HG03280 (cell line): ENCODE measurements at regions not wholly inside any gene's neighbourhood (a gene's known extent, or its start where the extent isn't known, plus 50 kb on each side); places are given as distances from the start of the nearest gene placed in this dataset.

Experiments used
- ATAC-seq: cut with Tn5 transposase; IDR thresholded peaks from one replicate; pipeline ENCODE4 v1.9.1; 2021; ENCODE audit warnings: mild to moderate bottlenecking, moderate library complexity; ENCODE audit not compliant: unreplicated experiment

DNA sequence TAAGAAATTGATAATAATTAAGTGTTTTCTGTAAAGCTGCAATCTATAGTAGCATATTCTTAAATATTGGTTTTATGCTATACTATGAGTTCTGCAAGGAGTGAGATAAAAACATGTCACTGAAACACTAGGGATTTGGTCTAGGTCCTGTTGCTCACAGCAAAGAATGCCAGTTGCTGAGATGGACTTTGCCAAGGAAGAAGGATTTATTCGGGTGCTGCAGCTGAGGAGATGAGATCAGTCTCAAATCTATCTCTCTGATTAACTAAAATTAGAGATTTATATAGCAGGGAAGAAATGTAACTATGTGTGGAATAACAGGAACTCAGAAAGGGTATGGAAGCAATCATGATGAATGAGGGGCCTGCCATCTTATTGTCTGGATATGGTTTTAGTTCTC lies 1569.9 kb downstream of the PCDH7 start:
- ATAC-seq: no peak

DNA sequence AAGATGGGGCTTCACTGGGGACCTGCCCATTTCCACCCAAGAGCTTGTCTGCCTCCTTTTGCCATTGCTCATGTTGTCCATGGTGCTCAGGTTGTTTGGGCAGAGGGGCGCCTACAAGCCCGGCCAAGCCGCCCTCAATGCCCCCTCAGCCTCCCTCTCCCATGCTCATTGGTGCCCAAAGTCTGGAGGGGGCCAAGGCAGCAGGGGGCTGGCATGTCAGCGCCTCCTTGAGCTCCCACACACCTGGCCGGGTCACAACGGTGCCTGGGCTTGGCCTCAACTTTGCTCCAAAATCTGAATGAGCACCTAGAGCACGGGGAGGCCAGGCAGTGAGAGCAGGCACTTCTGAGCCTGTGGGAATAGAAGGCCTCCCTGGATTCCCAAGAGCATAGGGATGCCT lies 1598.8 kb downstream of the PCDH7 start:
- ATAC-seq: no peak

DNA sequence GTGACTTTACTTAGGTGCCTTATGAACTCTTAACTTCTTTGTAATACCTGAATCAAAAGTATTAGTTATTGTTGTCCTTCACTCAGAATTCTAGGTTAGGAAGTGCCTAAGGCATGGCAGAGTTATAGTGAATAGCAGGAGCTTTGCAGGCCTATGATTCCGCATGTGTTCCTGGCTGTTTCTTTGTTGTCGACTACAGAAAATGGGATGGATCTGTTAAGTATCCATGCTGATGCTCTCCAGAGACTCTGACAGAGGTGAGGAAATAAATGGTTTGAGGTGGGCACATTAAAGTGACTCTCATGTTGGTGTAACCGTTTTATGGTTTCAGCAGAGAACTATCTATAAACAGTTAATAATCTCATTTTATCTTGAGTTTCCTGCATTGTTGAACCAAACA lies 1601.3 kb downstream of the PCDH7 start:
- no peak for ATAC-seq

DNA sequence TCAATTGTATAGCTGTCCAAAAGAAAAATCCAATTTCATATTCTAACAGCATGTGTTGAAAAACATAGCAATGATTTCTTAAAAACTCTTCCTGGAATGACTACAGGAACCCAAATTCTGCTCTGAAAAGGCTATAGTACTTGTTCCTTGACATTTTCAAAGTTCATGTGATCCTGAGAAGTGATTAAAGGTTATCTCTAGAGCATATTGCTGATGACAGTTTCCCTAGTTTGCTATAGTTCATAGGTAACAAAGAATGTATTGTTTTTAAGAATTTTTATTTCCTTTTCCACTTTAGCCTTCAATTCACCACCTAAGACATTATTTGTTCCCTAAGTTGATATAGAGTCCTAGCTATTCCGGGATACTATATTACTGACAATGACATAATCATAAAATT lies 1614.6 kb downstream of the PCDH7 start:
- no peak for ATAC-seq

DNA sequence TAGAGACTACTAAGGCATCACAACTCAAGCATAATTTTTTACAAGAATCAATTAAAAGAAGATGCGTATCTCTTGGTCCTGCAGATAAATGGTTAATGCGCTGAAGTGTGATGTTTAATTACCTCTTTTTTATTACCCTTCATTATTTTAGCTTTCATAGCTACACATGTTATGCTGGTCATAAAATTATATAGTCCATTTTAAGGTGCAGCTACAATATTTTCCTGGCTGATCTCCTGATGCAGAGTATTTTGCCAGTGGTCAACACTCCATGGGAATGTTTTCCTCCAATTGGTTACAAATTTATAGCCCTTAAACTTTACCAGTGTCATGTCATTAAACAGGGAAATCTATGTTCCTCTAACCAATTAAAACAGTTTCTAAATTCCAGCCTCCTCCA lies 1617.2 kb downstream of the PCDH7 start:
- no peak for ATAC-seq

DNA sequence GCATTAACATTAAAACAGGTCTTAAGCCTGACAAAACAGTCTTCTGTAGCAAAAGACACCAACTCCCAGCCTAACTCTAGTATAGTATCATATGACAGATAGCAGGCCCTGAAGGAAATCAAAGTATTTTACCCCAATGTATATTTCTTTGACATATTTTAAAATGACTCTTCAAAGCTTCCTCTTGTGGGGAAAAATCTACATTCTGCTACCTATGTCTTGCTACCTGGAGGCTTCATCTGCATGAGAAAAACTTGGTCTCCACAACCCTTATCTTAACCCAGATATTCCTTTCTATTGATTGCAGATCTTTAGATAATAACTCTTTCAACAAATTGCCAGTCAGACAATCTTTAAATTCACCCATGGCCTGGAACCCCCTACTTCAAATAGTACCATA lies 1620.4 kb downstream of the PCDH7 start:
- ATAC-seq: no peak

DNA sequence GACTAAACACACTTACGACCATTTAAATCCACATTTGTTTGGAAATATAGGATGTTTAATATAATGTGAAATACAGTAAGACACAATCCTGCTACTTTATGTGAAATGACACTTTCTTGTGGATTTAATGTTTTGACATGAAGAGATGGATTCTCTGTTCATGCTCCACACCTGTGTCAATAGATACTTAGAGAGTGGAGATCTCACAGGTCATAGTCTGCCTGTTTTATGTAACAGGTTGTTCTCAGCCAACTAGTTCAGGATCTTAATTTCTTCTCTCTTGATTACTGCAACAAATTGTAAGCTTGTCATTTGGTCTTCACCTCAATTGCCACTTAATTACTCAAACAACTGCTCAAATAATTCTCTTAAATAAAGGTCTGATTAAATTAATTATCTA lies 1621.2 kb downstream of the PCDH7 start:
- no peak for ATAC-seq

DNA sequence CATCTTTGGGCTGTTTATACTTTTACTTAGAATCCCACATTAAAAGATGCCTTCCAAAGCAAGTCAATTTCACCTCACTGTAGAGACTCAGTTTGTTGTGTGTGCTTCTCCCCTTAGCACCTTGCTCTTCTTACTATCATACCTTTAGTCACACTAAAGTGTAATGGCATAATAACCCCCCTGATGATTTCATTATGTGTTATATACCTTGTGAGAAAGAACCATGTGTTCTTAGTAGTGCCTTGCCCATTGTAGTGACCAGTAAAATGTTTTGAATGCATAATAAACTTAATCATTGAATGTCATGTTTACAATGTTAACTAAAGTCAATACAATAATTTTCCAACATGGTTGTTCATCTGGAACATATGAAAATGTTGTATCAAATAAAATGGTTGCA lies 1621.9 kb downstream of the PCDH7 start:
- ATAC-seq: no peak

DNA sequence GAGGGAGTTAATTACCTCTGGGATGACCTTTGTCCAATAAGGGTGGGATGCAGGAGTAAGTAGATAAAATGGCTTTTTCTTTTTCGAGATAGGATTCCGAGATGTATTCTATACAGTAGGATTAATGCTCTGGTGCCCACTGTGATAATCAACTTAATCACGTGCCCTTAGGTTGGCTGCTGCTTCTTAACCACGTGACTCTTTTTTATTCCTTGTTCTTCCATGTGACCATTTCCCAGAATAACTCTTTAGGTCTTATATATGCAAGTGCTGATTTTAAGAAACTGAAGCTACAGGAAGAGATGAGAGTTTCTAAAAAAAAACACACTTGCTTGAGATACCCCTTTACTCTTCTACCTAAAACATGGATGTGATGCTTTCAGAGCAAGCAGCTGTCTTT lies 1628.9 kb downstream of the PCDH7 start:
- ATAC-seq: no peak

DNA sequence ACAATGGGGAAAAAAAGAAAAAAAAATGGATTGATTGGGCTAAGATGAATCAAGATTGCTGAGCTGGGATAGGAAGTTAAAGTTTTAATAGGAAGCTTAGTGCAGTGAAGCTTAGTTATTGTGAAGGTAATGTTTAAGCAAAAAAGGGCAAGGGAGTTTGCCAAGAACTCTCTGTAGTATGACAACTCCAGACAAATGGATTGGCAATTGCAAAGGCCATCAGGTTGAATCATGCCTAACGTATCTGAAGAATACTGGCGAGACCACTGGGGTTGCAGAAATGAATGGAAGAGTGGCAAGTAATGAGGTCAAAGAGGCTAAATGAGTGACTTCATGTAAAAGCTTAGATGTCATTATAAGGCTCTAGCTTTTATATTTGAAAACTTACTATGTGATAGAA lies 1654.0 kb downstream of the PCDH7 start:
- ATAC-seq: no peak

DNA sequence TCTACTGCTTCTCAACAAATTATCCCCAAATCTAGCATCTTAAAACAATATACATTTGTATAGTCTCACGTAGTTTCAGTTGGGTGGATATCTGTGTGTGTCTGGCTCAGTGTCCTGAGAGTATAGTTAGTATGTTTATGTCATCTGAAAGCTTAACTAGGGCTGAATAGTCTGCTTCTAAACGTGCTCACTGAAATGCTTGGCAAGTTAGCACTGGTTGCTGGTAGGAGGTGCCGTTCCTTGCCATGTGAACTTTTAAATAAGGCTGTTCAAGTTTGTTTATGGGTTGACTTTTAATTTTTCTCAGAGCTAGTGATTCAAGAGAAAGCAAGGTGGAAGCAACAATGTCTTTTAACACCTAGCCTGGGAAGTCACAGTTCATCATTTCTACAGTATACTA lies 1673.6 kb downstream of the PCDH7 start:
- ATAC-seq: no peak

DNA sequence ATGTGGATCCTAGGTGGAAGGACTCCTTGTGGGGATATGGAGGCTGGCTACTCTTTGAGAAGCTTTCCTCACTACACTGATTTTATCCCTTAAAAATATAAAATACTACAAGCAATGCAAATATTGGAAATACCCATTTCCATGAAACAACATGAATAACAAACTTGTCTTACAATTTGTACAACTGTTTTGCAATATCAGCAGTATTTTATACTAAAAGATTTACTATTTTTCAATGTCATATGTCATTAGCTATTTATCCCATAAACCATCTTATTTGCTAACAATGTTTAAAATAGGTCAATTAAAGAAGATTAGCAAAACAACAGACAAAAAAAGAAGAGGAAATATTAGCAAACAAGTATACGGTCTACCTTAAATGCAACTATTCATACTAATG lies 1674.1 kb downstream of the PCDH7 start:
- ATAC-seq: no peak

DNA sequence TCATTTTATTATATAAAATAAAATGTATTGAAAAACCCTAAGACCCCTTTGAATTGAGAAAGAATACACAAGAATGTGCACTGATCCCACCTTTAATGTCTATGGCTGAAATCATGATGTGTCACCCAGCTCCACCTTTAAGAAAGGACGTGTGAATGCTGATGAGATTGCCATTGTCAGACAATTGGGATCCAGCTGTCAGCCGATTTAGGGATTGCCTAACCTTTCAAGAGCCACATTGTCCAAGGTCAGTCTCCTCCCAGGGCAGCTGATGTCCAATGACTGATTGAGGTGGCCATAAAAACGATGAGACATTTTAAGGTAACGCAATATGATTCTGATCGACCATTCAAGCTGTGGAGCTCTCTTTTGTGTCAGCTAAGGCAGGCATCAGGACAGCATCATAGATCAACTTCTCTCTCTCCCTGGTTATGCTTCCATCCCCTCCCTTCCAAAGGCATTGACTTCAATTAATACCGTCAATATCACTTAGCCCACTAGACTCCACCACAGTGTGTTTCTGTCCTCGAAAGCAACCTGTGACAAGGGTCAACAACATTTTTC lies 1676.4 kb downstream of the PCDH7 start:
- ATAC-seq: no peak

DNA sequence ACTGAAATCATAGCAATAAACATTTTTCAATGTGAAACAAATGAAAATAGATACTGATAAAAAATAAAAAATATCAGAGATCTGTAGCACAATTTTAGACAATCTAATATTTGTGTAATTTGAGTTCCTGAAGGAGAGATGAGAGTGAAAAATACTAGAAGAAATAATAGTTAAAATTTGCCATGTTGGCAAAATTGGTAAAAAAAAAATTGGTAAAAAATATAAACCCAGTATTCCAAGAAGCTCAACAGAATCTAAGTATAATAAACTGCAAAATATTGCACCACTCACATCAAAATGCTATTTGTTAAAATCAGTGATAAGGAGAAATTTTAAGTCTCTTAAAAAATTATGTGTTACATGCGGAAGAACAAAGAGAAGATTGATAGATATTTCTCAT lies 1680.7 kb downstream of the PCDH7 start:
- no peak for ATAC-seq

DNA sequence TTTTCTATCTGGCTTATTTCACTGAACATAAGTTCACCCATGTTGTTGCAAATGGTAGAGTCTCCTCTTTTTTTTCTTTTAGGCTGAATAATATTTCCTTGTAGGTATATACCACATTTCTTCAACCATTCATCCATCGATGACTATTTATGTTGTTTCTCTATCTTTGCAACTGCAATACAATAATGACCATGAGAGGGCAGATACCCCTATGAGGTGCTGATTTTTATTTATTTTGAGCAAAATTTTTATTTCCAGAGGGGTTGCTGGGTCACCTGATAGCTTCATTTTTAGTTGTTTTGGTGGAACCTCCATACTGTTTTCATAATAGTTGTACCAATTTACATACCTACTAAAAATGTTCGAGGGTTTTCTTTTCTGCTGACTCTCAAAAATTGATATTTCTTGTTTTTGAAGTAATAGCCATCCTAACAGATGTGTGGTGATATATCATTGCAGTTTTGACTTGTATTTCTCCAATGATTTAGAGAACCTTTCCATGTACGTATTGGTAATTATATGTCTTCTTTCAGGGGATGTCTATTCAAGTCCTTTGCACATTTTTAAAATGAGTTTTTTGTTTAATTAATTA lies 1697.0 kb downstream of the PCDH7 start:
- ATAC-seq: no peak

DNA sequence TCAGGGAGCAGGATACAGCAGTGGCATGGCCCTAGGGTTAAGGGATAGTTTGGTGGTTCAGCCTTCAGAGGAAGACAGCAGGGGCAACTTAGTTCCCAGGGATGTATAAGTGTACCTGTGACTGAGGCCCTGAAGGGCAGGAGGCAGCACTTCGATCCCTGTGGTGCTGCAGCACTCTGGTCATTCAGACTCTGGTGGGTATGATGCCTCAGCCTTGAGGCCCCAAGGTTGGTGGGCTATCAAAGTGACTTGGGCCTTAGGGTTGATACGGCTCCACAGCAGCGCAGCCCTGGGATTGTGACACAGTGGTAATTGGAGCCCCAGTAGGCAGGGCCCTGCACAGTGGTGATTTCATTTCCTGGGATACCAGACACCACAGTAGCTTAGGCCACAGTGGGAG lies 1703.1 kb downstream of the PCDH7 start:
- no peak for ATAC-seq

DNA sequence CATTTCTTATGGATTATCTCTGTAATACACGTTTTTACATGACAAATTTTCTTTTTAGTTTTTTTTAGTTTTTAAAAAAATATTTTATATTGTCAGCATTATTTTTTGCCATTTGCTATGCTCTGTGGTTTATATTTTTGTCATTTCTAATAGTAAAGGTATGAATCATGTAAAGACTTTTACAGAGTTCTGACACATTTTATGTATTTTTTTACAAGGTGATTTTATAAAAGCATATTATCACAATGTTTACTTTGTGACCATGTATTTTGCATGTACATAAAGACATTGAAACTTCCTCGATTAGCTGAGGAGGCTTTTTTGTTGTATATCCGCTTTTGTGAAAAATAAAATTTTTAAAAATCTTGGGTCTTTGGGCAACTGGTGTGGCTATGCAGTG lies 1705.1 kb downstream of the PCDH7 start:
- ATAC-seq: no peak

DNA sequence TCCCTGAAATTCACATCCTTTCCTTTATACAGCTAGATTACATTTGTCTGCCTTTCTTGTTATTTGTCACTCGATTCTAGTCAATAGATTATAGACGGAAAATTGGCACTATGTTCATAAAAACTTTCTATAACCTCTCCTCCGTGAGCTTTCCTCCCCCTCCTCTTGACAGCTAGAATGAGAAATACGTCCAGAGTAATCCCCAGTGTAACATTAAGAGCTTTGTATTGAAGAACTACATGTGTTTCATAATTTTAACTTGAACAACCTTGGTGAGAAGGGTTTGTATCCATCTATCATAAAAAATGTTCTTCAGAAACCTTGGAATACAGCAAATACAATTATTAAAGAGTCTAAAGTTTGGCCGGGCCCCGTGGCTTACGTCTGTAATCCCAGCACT lies 1707.4 kb downstream of the PCDH7 start:
- no peak for ATAC-seq

DNA sequence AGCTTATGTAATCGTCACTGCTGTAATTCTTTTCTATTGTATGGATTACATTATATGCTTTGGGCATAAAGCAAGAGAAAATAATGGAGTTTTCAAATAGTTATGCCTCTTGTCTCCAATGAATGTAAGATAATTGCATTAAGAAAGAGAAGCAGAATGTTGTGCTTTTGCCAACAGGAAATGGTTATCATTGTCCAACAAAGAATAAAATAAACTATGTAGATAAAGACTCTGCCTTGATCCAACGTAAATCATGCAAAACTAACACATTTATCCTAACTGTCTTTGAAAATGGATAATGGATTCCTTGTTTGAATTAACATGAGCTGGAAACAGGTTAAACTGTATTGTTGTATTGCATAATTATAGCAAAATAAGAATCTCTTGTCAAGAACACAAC lies 1709.0 kb downstream of the PCDH7 start:
- no peak for ATAC-seq

DNA sequence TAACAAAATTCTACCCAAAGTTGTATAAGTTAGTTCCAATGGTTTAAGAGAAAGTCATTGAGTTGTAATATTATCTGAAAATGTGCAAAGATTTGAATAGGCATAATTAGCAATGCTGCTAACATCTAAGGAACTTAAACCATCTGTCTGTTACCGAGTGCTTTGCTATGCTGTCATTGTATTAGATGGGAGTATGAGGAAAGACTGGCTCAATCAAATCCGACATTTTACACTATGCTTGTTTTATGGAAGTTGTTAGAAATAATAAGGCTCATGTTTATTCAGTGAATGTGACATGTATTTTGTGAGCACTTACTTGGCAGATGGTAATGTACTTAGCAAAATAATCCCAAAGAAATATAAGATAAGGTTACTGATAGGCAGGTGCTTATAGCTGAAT lies 1715.1 kb downstream of the PCDH7 start:
- ATAC-seq: no peak

DNA sequence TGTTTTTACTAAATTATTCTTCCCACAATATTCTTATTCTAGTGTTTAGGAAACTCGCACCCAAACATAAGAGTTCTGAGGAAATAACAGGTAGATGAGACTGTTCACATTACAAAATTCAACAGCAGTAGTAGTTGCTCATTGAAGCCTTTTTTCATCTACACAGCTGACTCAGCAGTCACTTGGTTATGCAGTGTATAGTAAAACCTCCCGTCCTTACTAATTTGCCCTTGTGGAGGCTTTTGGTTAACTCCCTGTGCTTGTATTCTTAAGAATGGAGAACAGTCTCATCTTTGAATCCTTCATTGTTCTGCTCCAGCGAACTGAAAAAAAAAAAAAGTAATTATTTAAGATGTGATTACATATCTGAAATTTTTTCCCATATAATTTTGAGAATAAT lies 1716.6 kb downstream of the PCDH7 start:
- ATAC-seq: no peak

DNA sequence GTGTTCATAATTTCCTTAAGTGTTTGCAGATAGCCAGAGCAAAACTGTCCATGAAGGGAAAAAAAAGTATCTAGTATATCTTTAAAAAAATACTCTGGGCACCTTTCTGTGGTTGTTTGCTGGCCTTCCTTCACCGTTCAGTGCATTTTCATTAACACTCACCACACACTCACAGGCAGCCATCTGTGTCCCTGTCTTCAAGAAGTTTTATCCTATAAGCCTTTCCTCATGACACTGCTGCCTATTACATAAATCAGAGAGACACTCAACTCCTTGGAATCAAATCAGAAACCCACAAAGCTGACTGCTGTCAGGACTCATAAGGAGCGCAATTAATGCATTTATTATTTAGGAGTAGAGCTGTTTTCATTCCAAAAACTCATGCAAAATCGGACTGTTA lies 1720.2 kb downstream of the PCDH7 start:
- no peak for ATAC-seq

DNA sequence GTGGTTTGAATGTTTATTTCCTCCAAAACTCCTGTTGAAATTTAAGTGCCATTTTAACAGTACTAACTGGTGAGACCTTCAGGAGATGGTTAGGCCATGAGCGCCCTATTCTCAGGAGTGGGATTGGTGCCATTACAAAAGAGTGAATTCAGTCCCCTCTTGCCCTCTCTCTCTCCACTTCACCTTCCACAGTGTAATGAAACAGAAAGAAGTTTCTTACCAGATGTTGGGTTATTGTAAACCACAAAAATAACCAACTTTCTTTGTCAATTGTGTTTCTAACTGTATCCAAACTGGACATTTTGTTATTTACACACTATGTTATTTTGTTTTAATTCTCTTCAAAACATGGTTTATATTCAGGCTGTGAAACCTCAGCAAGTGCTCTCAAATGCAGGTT lies 1734.3 kb downstream of the PCDH7 start:
- ATAC-seq: no peak
